B cell (primary cell): ENCODE measurements at regions not wholly inside any gene's neighbourhood (a gene's known extent, or its start where the extent isn't known, plus 50 kb on each side); places are given as distances from the start of the nearest gene placed in this dataset.

ENCODE experiments used
- EZH2 ChIP-seq: IDR thresholded peaks from 2 replicates; pipeline ENCODE4 v1.6.1; 2012; ENCODE audit warnings: borderline replicate concordance, low read depth, mild to moderate bottlenecking, moderate library complexity, low read length; ENCODE audit not compliant: insufficient read depth, poor library complexity, severe bottlenecking
- TF ChIP-seq, protein P1 (sequence below): fragments of 200-600 bp; IDR thresholded peaks from one replicate; pipeline ENCODE4 v1.8.0; 2022; ENCODE audit warnings: antibody characterized with exemption, mild to moderate bottlenecking

DNA sequence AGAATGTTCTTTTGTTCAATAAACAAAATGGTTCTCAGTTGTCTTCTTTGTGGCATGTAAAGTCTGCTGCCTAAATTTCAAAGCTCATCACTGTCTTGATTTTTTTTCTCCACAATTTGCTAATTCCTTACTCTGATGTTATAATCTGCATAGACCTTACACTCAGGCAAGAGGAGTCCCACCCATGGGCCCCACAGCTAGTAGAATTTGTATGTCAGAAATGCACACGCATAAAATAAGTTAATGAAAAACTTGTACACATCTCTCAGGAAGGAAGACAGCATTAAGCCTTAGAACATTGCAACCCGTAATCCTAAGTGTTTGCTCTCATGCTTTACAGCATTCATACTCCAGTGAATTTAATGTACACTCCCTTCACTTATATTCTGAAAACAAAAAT lies 280.8 kb downstream of the ATXN7L3B start:
- TF ChIP-seq, protein P1, sequence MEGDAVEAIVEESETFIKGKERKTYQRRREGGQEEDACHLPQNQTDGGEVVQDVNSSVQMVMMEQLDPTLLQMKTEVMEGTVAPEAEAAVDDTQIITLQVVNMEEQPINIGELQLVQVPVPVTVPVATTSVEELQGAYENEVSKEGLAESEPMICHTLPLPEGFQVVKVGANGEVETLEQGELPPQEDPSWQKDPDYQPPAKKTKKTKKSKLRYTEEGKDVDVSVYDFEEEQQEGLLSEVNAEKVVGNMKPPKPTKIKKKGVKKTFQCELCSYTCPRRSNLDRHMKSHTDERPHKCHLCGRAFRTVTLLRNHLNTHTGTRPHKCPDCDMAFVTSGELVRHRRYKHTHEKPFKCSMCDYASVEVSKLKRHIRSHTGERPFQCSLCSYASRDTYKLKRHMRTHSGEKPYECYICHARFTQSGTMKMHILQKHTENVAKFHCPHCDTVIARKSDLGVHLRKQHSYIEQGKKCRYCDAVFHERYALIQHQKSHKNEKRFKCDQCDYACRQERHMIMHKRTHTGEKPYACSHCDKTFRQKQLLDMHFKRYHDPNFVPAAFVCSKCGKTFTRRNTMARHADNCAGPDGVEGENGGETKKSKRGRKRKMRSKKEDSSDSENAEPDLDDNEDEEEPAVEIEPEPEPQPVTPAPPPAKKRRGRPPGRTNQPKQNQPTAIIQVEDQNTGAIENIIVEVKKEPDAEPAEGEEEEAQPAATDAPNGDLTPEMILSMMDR = no peak
- no peak for TF ChIP-seq EZH2
